HCT116 (cell line): ENCODE measurements at regions not wholly inside any gene's neighbourhood (a gene's known extent, or its start where the extent isn't known, plus 50 kb on each side); places are given as distances from the start of the nearest gene placed in this dataset.
A peak's percentile ranks its signal among the peaks of the same experiment; 100 is the strongest.

Experiments
- ATAC-seq: fragments of 200-7000 bp; cut with Tn5 transposase; 2 replicates; pipeline ENCODE4 v1.9.1; 2020; ENCODE audit warnings: mild to moderate bottlenecking, moderate library complexity
- BruUV-seq: library from RNA; stranded (reverse); fragments of 400-500 nt; replicated peaks from 2 replicates; lab custom pipeline; 2021; lab: Mats Ljungman, UMichigan
- CTCF ChIA-PET: fragments of 300-600 bp; sonication (Branson Sonifier 250); formaldehyde crosslinking; loops from one replicate; lab custom pipeline; 2021; ENCODE audit warnings: antibody characterized with exemption; lab: Charles Lee
- POLR2A ChIA-PET: fragments of 300-600, 350-600 bp; sonication (Branson Sonifier 250); formaldehyde crosslinking; loops from one replicate; lab custom pipeline; 2021; ENCODE audit warnings: antibody characterized with exemption; lab: Charles Lee
- RAD21 ChIA-PET, 2 experiments: fragments of 300-600 bp; sonication (Branson Sonifier 250); formaldehyde crosslinking; loops; one replicate each; lab custom pipeline; 2023; ENCODE audit warnings: low total read pairs in 2 of 2; ENCODE audit not compliant: uncharacterized antibody in 2 of 2, unreplicated experiment in 2 of 2, low non-redundant PET in 1 of 2; lab: Charles Lee
- DNase-seq: peaks from one replicate; pipeline ENCODE4 v3.0.0-alpha.2; 2010; ENCODE audit warnings: low read depth, low spot score
- H2AFZ ChIP-seq: fragments of 200-600 bp; shearing (Covaris generic), sonication (generic); 2 replicates; pipeline ENCODE4 v1.6.1; 2017; ENCODE audit warnings: low read depth, mixed run types, mixed read lengths, antibody characterized with exemption, low read length; ENCODE audit not compliant: poor library complexity, severe bottlenecking
- H3K27ac ChIP-seq: 2 replicates; pipeline ENCODE4 v1.5.1; 2012; ENCODE audit warnings: low read depth, low read length
- H3K27me3 ChIP-seq: fragments of 200-600 bp; sonication (generic); 2 replicates; pipeline ENCODE4 v1.6.1; 2016; ENCODE audit warnings: mixed run types, low read length, mixed read lengths; ENCODE audit not compliant: insufficient read depth
- H3K36me3 ChIP-seq, 2 experiments: fragments of 200-500 bp in 1 of 2; fragments of 200-600 bp in 1 of 2; sonication (Bioruptor generic) in 1 of 2; sonication (generic) in 1 of 2; 2 replicates each; pipeline versions ENCODE4 v1.5.1 to v1.6.1; 2014 to 2016; ENCODE audit warnings: low read length in 2 of 2, inconsistent platforms in 1 of 2, mixed read lengths in 1 of 2, mixed run types in 1 of 2; ENCODE audit not compliant: insufficient read depth in 2 of 2, control insufficient read depth in 1 of 2
- H3K4me1 ChIP-seq, 2 experiments: fragments of 200-600 bp in 1 of 2; sonication (generic) in 1 of 2; 2 replicates each; pipeline versions ENCODE4 v1.5.1 to v1.6.1; 2012 to 2017; ENCODE audit warnings: low read length in 2 of 2, inconsistent platforms in 1 of 2, mild to moderate bottlenecking in 1 of 2, mixed read lengths in 1 of 2, mixed run types in 1 of 2, moderate library complexity in 1 of 2; ENCODE audit not compliant: insufficient read depth in 2 of 2, control insufficient read depth in 1 of 2
- H3K4me2 ChIP-seq: fragments of 200-600 bp; sonication (generic); 2 replicates; pipeline ENCODE4 v1.6.1; 2017; ENCODE audit warnings: mixed run types, low read length, mixed read lengths
- H3K4me3 ChIP-seq, 2 experiments: fragments of 200-600 bp in 1 of 2; sonication (generic) in 1 of 2; replicated peaks in 1 of 2; 2 replicates each; pipeline ENCODE4 v1.5.1; 2011 to 2016; ENCODE audit warnings: low read length in 2 of 2, control low read depth in 1 of 2, low read depth in 1 of 2, mild to moderate bottlenecking in 1 of 2, mixed read lengths in 1 of 2, mixed run types in 1 of 2
- H3K79me2 ChIP-seq: fragments of 200-600 bp; sonication (generic); 2 replicates; pipeline ENCODE4 v1.6.1; 2017; ENCODE audit warnings: mild to moderate bottlenecking, mixed run types, low read length, moderate library complexity, mixed read lengths; ENCODE audit not compliant: insufficient read depth
- H3K9ac ChIP-seq: fragments of 200-600 bp; sonication (generic); 2 replicates; pipeline ENCODE4 v1.6.1; 2016; ENCODE audit warnings: low read length, mixed read lengths
- H3K9me2 ChIP-seq: fragments of 200-600 bp; sonication (generic), shearing (Covaris generic); 2 replicates; pipeline ENCODE4 v1.6.1; 2017; ENCODE audit warnings: mixed run types, mild to moderate bottlenecking, moderate library complexity; ENCODE audit not compliant: insufficient read depth
- H3K9me3 ChIP-seq, 2 experiments: fragments of 200-500 bp in 1 of 2; fragments of 200-600 bp in 1 of 2; sonication (Bioruptor generic) in 1 of 2; sonication (generic) in 1 of 2; 2 replicates each; pipeline ENCODE4 v1.6.1; 2014 to 2017; ENCODE audit warnings: low read length in 2 of 2, mixed read lengths in 2 of 2, inconsistent platforms in 1 of 2, low read depth in 1 of 2, mild to moderate bottlenecking in 1 of 2, mixed run types in 1 of 2, moderate library complexity in 1 of 2; ENCODE audit not compliant: control insufficient read depth in 1 of 2, insufficient read depth in 1 of 2
- H4K20me1 ChIP-seq: fragments of 200-600 bp; sonication (generic), shearing (Covaris generic); 2 replicates; pipeline ENCODE4 v1.6.1; 2017; ENCODE audit warnings: mixed run types, mild to moderate bottlenecking, moderate library complexity; ENCODE audit not compliant: insufficient read depth
- CBX3 ChIP-seq: IDR thresholded peaks from 2 replicates; pipeline ENCODE4 v1.6.1; 2012; ENCODE audit warnings: low read depth
- CEBPB ChIP-seq: IDR thresholded peaks from 2 replicates; pipeline ENCODE4 v1.6.1; 2012; ENCODE audit warnings: low read depth
- EZH2phosphoT487 ChIP-seq: fragments of 200-600 bp; IDR thresholded peaks from 2 replicates; pipeline ENCODE4 v1.6.1; 2018; ENCODE audit warnings: antibody characterized with exemption, borderline replicate concordance
- FOSL1 ChIP-seq: IDR thresholded peaks from 2 replicates; pipeline ENCODE4 v1.6.1; 2012; ENCODE audit warnings: low read depth
- POLR2A ChIP-seq: IDR thresholded peaks from 2 replicates; pipeline ENCODE4 v1.7.0; 2011; ENCODE audit warnings: borderline replicate concordance; ENCODE audit not compliant: insufficient read depth, insufficient read length; ENCODE audit errors: extremely low read depth
- POLR2AphosphoS5 ChIP-seq: IDR thresholded peaks from 2 replicates; pipeline ENCODE4 v1.6.1; 2011; ENCODE audit warnings: mild to moderate bottlenecking, low read depth, low read length, moderate library complexity
- REST ChIP-seq: IDR thresholded peaks from 2 replicates; pipeline ENCODE4 v1.6.1; 2012; ENCODE audit warnings: low read depth
- SP1 ChIP-seq: IDR thresholded peaks from 2 replicates; pipeline ENCODE4 v1.6.1; 2012; ENCODE audit warnings: low read depth
- YY1 ChIP-seq: IDR thresholded peaks from 2 replicates; pipeline ENCODE4 v1.6.1; 2011; ENCODE audit warnings: low read length, low read depth, moderate library complexity, mild to moderate bottlenecking; ENCODE audit not compliant: insufficient replicate concordance; ENCODE audit errors: extremely low read depth
- ZFX ChIP-seq: fragments of 450-650 bp; IDR thresholded peaks from 2 replicates; pipeline ENCODE4 v1.6.1; 2017
- ZNF274 ChIP-seq: fragments of 200-500 bp; sonication (Bioruptor generic); IDR thresholded peaks from 2 replicates; pipeline ENCODE4 v1.6.1; 2014; ENCODE audit warnings: mild to moderate bottlenecking, low read depth, low read length, inconsistent platforms
- intact Hi-C: fragments of 100-400 bp; cut with micrococcal nuclease; formaldehyde crosslinking; loops from 2 replicates; pipeline ENCODE4 v1.10.0; 2022
- TF ChIP-seq, protein P1 (sequence below): IDR thresholded peaks from 2 replicates; pipeline ENCODE4 v1.6.1; 2012
- TF ChIP-seq, protein P2 (sequence below): IDR thresholded peaks from 2 replicates; pipeline ENCODE4 v1.6.1; 2011; ENCODE audit warnings: mild to moderate bottlenecking, low read length, moderate library complexity; ENCODE audit not compliant: insufficient replicate concordance; ENCODE audit errors: extremely low read depth
- TF ChIP-seq, protein P3 (sequence below): IDR thresholded peaks from 2 replicates; pipeline ENCODE4 v1.6.1; 2012

GRCh38 chrX:45295259-45295986 is 94.7 kb upstream of the DIPK2B start:
- no peak overlapping the region for H3K4me3 ChIP-seq
- ATAC-seq (peak; percentile 50), DNase-seq (peak; percentile 3)
- H3K79me2 ChIP-seq, result no peaks in the 10 kb centered on the region
- H3K4me1 ChIP-seq, result peaks cover 8 to 11% of the 10 kb centered on the region in 2 experiments; a peak in 2 of 4 replicates
- no TSS peak for BruUV-seq
- ChIA-PET POLR2A (no interaction called here), CTCF (no interaction called here), RAD21 (no interaction called here)
- H3K36me3 ChIP-seq, result no peaks in the 10 kb centered on the region
- H3K27ac ChIP-seq, result no peak overlapping the region
- no peaks in the 10 kb centered on the region for H4K20me1 ChIP-seq
- no peaks in the 10 kb centered on the region for H3K27me3 ChIP-seq
- H3K4me2 ChIP-seq, result peak overlapping the region; percentile 14; the same call in 1 of the 2 replicates
- intact Hi-C loops, result no loop called here
- H3K9me2 ChIP-seq, result no peaks in the 10 kb centered on the region
- no peaks in the 10 kb centered on the region for H3K9me3 ChIP-seq
- H2AFZ ChIP-seq, result no peak overlapping the region
- no peak overlapping the region for H3K9ac ChIP-seq
- TF ChIP-seq, protein P1, sequence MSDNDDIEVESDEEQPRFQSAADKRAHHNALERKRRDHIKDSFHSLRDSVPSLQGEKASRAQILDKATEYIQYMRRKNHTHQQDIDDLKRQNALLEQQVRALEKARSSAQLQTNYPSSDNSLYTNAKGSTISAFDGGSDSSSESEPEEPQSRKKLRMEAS, result no peak
- TF ChIP-seq POLR2AphosphoS5 (no peak), SP1 (no peak)
- TF ChIP-seq, all 23 proteins: peak for 0

DNA sequence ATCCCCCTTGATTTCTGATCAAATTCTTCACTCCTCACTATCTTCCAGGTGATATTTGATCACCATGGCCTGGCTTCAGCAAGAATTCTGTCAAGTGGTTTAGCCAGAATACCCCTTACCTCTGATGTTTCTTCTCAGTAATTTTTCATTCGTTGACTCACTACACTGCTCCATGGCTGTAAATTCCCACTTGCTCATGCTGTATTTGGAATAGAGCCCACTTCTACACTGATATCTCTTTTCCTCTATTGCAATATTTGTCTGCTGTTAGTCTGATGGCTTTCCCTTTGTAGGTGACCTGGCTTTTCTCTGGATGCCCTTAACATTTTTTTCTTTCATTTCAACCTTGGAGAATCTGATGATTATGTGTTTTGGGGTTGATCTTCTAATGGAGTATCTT is 73.9 kb upstream of the DIPK2B start:
- ChIA-PET POLR2A (no interaction called here), CTCF (no interaction called here), RAD21 (no interaction called here)
- Histone ChIP-seq H3K9me3 (no peaks in the 10 kb centered on the region), H3K27me3 (no peaks in the 10 kb centered on the region), H3K4me2 (no peak overlapping the region), H3K79me2 (no peaks in the 10 kb centered on the region), H3K9me2 (no peaks in the 10 kb centered on the region), H3K4me1 (no peaks in the 10 kb centered on the region; a peak in 1 of 4 replicates), H4K20me1 (no peaks in the 10 kb centered on the region), H3K9ac (no peak overlapping the region), H2AFZ (no peak overlapping the region), H3K27ac (no peak overlapping the region), H3K36me3 (no peaks in the 10 kb centered on the region), H3K4me3 (no peak overlapping the region)
- no peak for DNase-seq
- BruUV-seq, result no TSS peak
- intact Hi-C loops, result no loop called here
- ATAC-seq, result no peak
- TF ChIP-seq, protein P2, sequence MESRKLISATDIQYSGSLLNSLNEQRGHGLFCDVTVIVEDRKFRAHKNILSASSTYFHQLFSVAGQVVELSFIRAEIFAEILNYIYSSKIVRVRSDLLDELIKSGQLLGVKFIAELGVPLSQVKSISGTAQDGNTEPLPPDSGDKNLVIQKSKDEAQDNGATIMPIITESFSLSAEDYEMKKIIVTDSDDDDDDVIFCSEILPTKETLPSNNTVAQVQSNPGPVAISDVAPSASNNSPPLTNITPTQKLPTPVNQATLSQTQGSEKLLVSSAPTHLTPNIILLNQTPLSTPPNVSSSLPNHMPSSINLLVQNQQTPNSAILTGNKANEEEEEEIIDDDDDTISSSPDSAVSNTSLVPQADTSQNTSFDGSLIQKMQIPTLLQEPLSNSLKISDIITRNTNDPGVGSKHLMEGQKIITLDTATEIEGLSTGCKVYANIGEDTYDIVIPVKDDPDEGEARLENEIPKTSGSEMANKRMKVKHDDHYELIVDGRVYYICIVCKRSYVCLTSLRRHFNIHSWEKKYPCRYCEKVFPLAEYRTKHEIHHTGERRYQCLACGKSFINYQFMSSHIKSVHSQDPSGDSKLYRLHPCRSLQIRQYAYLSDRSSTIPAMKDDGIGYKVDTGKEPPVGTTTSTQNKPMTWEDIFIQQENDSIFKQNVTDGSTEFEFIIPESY, result no peak
- TF ChIP-seq CEBPB (no peak), FOSL1 (no peak), ZFX (no peak), ZNF274 (no peak), EZH2phosphoT487 (no peak), REST (no peak), YY1 (no peak), CBX3 (no peak), POLR2A (no peak)
- TF ChIP-seq, protein P1, result no peak
- TF ChIP-seq, protein P3, sequence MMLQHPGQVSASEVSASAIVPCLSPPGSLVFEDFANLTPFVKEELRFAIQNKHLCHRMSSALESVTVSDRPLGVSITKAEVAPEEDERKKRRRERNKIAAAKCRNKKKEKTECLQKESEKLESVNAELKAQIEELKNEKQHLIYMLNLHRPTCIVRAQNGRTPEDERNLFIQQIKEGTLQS, result no peak
